CD4-positive, CD25-positive, alpha-beta regulatory T cell (primary cell): ENCODE measurements at regions not wholly inside any gene's neighbourhood (a gene's known extent, or its start where the extent isn't known, plus 50 kb on each side); places are given as distances from the start of the nearest gene placed in this dataset.

Source experiments
- ATAC-seq, 2 donors: fragments of 150-1000 bp; cut with Tn5 transposase; one replicate each; pipeline ENCODE4 v1.10.0; 2021; ENCODE audit warnings: low read depth in 2 of 2, moderate number of reproducible peaks in 2 of 2, moderate library complexity in 1 of 2
- DNase-seq, 3 donors: peaks; one replicate each; pipeline versions ENCODE4 v3.0.0 to v3.0.0-alpha.2; 2012 to 2022; ENCODE audit warnings: mixed read lengths in 1 of 3
- H3K27ac ChIP-seq: one replicate; pipeline ENCODE4 v1.7.0; 2013; ENCODE audit warnings: mild to moderate bottlenecking, low read length; ENCODE audit not compliant: insufficient read depth, poor library complexity, severe bottlenecking
- H3K27me3 ChIP-seq: one replicate; pipeline ENCODE4 v1.7.0; 2013; ENCODE audit warnings: low read length; ENCODE audit not compliant: control insufficient read depth, insufficient read depth
- H3K36me3 ChIP-seq: one replicate; pipeline ENCODE4 v1.7.0; 2013; ENCODE audit warnings: mild to moderate bottlenecking, low read length, moderate library complexity; ENCODE audit not compliant: control insufficient read depth, insufficient read depth
- H3K4me1 ChIP-seq: 2 replicates; pipeline ENCODE4 v1.7.0; 2013; ENCODE audit warnings: mild to moderate bottlenecking, low read length; ENCODE audit not compliant: insufficient read depth, control insufficient read depth, poor library complexity, severe bottlenecking
- H3K4me3 ChIP-seq: one replicate; pipeline ENCODE4 v1.7.0; 2013; ENCODE audit warnings: low read depth, mild to moderate bottlenecking, low read length, moderate library complexity
- H3K9me3 ChIP-seq, 2 experiments: 1 replicate in 1 of 2; 2 replicates in 1 of 2; pipeline ENCODE4 v1.7.0; 2013; ENCODE audit warnings: low read length in 2 of 2, mild to moderate bottlenecking in 1 of 2, moderate library complexity in 1 of 2; ENCODE audit not compliant: control insufficient read depth in 2 of 2
- H3K27ac Mint-ChIP-seq, 3 donors: one replicate each; pipeline ENCODE4 v1.8.0; 2020 to 2022; ENCODE audit warnings: mild to moderate bottlenecking in 3 of 3, mixed read lengths in 3 of 3, moderate library complexity in 2 of 3
- H3K27me3 Mint-ChIP-seq: one replicate; pipeline ENCODE4 v1.8.0; 2022; ENCODE audit warnings: mild to moderate bottlenecking, mixed read lengths
- H3K36me3 Mint-ChIP-seq: one replicate; pipeline ENCODE4 v1.8.0; 2020; ENCODE audit warnings: mixed read lengths
- H3K4me1 Mint-ChIP-seq, 4 donors: one replicate each; pipeline ENCODE4 v1.8.0; 2020 to 2022; ENCODE audit warnings: mixed read lengths in 4 of 4, mild to moderate bottlenecking in 1 of 4
- H3K4me3 Mint-ChIP-seq, 4 donors: one replicate each; pipeline ENCODE4 v1.8.0; 2020 to 2022; ENCODE audit warnings: mild to moderate bottlenecking in 4 of 4, mixed read lengths in 4 of 4, moderate library complexity in 3 of 4
- H3K9me3 Mint-ChIP-seq, 7 donors: one replicate each; pipeline ENCODE4 v1.8.0; 2020 to 2022; ENCODE audit warnings: mixed read lengths in 7 of 7, mild to moderate bottlenecking in 3 of 7, moderate library complexity in 2 of 7

DNA sequence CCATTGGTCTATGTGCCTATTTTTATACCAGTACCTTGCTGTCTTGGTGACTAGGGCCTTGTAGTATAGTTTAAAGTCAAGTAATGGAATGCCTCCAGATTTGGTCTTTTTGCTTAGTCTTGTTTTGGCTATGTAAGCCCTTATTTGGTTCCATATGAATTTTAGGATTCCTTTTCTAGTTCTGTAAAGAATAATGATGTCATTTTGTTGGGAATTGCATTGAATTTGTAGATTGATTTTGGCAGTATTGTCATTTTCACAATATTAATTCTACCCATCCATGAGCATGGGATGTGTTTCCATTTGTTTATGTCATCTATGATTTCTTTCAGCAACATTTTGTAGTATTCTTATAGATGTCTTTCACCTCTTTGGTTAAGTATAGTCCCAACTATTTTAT is 96.4 kb upstream of the PAK5 start:
- peaks cover 0 to 3% (median 0%) of the 10 kb centered on the region in 7 donors for H3K9me3 Mint-ChIP-seq
- no peak for ATAC-seq
- no peaks in the 10 kb centered on the region for H3K4me1 Mint-ChIP-seq

DNA sequence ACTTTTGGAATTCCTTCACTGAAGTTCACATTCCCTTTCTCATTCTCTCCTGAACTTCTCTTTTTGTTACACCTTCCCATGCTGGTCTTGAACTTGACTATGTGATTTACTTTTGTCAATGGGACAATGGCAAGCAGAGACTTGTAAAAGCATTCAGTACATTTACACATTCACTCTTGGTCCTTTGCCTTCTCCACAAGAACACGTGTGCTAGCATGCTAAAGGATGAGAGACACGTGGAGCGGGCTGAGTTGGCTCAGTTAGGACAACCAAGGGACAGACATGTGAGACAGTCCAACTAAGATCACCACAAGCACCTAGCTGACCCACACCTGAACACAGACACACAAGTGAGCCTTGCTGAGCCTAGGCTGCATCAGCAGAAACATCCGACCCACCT is 91.3 kb upstream of the PAK5 start:
- Histone ChIP-seq H3K27me3 (no peaks in the 10 kb centered on the region), H3K9me3 (no peaks in the 10 kb centered on the region), H3K4me3 (no peak overlapping the region), H3K27ac (no peak overlapping the region), H3K4me1 (no peaks in the 10 kb centered on the region), H3K36me3 (no peaks in the 10 kb centered on the region)
- no peaks in the 10 kb centered on the region for H3K36me3 Mint-ChIP-seq
- no peak overlapping the region for H3K4me3 Mint-ChIP-seq
- H3K27ac Mint-ChIP-seq, result no peak overlapping the region
- no peaks in the 10 kb centered on the region for H3K4me1 Mint-ChIP-seq
- DNase-seq (no peak), ATAC-seq (no peak)
- H3K27me3 Mint-ChIP-seq, result no peaks in the 10 kb centered on the region
- H3K9me3 Mint-ChIP-seq, result peaks cover 0 to 2% (median 0%) of the 10 kb centered on the region in 7 donors

More for the DNA sequence above, 96.4 kb upstream of the PAK5 start:
- Histone ChIP-seq H3K36me3 (no peaks in the 10 kb centered on the region), H3K27ac (no peak overlapping the region), H3K9me3 (no peaks in the 10 kb centered on the region), H3K27me3 (no peaks in the 10 kb centered on the region), H3K4me1 (no peaks in the 10 kb centered on the region), H3K4me3 (no peak overlapping the region)
- DNase-seq, result no peak
- Mint-ChIP-seq H3K27me3 (no peaks in the 10 kb centered on the region), H3K27ac (no peak overlapping the region), H3K4me3 (no peak overlapping the region), H3K36me3 (no peaks in the 10 kb centered on the region)

DNA sequence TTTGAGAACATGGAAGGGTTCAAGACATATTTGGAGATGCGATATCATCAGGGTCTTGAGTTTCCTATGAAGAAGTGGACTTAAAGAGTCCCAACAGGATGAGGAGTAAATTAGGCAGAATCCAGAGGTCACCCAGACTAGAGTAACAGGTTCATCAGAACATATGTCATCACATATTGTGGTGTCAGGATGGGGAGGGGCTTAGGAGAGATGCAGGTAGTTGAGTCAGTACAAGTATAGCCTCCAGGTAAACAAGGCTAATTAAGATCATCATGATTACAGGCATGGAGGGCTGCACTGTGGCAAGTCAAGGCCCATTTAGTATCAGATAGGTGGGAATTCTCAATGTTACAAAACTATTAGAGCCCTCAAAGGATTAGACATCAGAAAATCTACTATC is 90.1 kb upstream of the PAK5 start:
- Mint-ChIP-seq H3K36me3 (no peaks in the 10 kb centered on the region), H3K27ac (no peak overlapping the region), H3K4me1 (no peaks in the 10 kb centered on the region), H3K4me3 (no peak overlapping the region), H3K27me3 (no peaks in the 10 kb centered on the region), H3K9me3 (peaks cover 0 to 2% (median 0%) of the 10 kb centered on the region in 7 donors)
- Histone ChIP-seq H3K27ac (no peak overlapping the region), H3K27me3 (no peaks in the 10 kb centered on the region), H3K36me3 (no peaks in the 10 kb centered on the region), H3K4me3 (no peak overlapping the region), H3K9me3 (no peaks in the 10 kb centered on the region), H3K4me1 (no peaks in the 10 kb centered on the region)
- ATAC-seq, result no peak
- no peak for DNase-seq

DNA sequence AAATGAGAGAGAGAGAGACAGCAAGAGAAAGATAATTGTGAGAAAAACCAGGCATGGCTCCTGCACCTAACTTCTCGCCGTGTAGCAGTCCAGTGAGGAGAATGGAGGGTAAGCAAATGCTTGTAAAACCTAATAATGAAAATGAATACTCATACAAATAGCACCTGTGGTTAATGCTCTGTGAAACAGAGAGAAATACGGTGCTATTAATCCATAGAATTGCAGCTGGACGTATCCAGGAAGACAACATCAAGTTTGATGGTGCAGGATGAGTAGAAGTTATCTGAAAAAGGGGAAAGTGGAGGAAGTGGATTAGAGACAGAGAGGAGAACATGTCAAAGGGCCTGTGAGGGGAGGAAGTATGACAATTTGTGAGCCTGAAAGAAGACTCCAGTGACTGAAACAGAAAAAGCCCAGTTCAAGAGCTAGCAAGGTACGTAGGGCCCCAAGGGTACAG is 89.4 kb upstream of the PAK5 start:
- no peaks in the 10 kb centered on the region for H3K36me3 Mint-ChIP-seq
- no peak overlapping the region for H3K4me3 ChIP-seq

DNA sequence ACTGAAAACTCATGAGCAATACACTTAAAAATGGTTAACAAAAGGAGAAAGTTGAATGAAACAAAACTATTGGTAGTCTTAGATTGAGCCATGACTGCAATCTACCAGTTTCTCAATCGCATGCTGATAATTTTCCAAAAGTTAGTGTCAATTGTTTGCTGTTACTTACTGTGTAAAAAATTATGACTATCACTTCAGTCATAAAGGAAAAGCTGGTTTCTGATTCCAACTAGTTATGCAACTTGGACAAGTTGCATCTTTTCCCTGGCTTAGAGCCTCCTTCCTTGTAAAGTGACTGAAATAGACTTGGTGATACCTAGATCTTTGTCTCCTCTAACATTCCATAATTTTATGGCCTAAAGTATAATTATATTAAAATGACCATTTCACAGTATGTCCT is 88.3 kb upstream of the PAK5 start:
- Mint-ChIP-seq H3K27ac (no peak overlapping the region), H3K27me3 (no peaks in the 10 kb centered on the region), H3K36me3 (no peaks in the 10 kb centered on the region), H3K9me3 (peaks cover 0 to 2% (median 0%) of the 10 kb centered on the region in 7 donors), H3K4me1 (no peaks in the 10 kb centered on the region), H3K4me3 (no peak overlapping the region)
- Histone ChIP-seq H3K36me3 (no peaks in the 10 kb centered on the region), H3K4me3 (no peak overlapping the region), H3K4me1 (no peaks in the 10 kb centered on the region), H3K27me3 (no peaks in the 10 kb centered on the region), H3K9me3 (no peaks in the 10 kb centered on the region), H3K27ac (no peak overlapping the region)
- ATAC-seq, result no peak
- no peak for DNase-seq

More for the DNA sequence above, 89.4 kb upstream of the PAK5 start:
- Histone ChIP-seq H3K27ac (no peak overlapping the region), H3K27me3 (no peaks in the 10 kb centered on the region), H3K9me3 (no peaks in the 10 kb centered on the region), H3K36me3 (no peaks in the 10 kb centered on the region), H3K4me1 (no peaks in the 10 kb centered on the region)
- Mint-ChIP-seq H3K27ac (no peak overlapping the region), H3K4me3 (no peak overlapping the region), H3K4me1 (no peaks in the 10 kb centered on the region), H3K9me3 (peaks cover 0 to 2% (median 0%) of the 10 kb centered on the region in 7 donors), H3K27me3 (no peaks in the 10 kb centered on the region)
- ATAC-seq (no peak), DNase-seq (no peak)

DNA sequence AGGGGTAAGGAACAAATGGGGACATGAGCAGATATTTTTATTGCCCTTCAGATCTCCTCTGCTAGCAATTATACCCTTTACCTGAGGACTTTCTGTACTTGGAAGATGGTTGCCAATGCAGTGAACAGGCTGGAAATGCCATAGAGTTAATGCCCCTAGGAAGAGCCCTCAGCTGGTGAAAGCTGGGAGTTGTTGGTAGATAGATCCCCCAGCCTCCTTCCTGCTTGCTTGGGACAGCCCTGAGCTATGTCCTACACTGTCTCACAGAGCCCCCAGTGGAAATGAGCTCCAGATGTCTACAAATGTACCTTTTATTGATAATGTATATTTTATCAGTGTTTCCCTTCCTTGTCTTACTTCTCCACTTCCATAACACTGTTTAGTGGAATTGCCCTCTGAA is 87.6 kb upstream of the PAK5 start:
- no peak for ATAC-seq
- Mint-ChIP-seq H3K4me1 (no peaks in the 10 kb centered on the region), H3K27ac (no peak overlapping the region), H3K9me3 (peaks cover 0 to 2% (median 0%) of the 10 kb centered on the region in 7 donors), H3K36me3 (no peaks in the 10 kb centered on the region), H3K27me3 (no peaks in the 10 kb centered on the region), H3K4me3 (no peak overlapping the region)
- DNase-seq, result no peak
- no peak overlapping the region for H3K4me3 ChIP-seq
- no peaks in the 10 kb centered on the region for H3K9me3 ChIP-seq
- no peak overlapping the region for H3K27ac ChIP-seq
- no peaks in the 10 kb centered on the region for H3K27me3 ChIP-seq
- H3K36me3 ChIP-seq, result no peaks in the 10 kb centered on the region
- no peaks in the 10 kb centered on the region for H3K4me1 ChIP-seq

DNA sequence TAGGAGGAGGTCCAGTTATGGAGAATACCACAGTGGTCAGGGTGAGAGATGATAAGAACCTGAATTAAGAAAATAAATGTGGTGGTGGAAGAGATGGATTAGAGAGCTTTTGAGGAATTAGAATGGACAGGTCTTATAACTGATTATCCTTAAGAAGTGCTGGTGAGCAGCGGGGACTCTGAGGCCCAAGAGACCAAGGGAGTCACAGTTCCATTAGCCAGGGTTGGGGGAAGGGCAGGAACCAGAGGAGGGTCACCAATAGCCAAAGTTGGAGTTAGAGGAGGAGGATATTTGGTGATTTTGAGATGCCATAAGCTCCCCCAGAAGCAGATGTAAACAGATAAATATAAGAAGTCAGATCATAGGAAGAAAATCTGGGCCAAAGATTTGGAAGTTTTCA is 87.1 kb upstream of the PAK5 start:
- H3K9me3 ChIP-seq, result no peaks in the 10 kb centered on the region
- H3K9me3 Mint-ChIP-seq, result peaks cover 0 to 2% (median 0%) of the 10 kb centered on the region in 7 donors
- H3K4me3 ChIP-seq, result no peak overlapping the region
- no peaks in the 10 kb centered on the region for H3K4me1 Mint-ChIP-seq
- H3K27me3 ChIP-seq, result no peaks in the 10 kb centered on the region
- ATAC-seq, result no peak
- no peak overlapping the region for H3K27ac ChIP-seq
- no peak overlapping the region for H3K4me3 Mint-ChIP-seq
- H3K36me3 ChIP-seq, result no peaks in the 10 kb centered on the region
- no peaks in the 10 kb centered on the region for H3K27me3 Mint-ChIP-seq
- no peak overlapping the region for H3K27ac Mint-ChIP-seq
- no peaks in the 10 kb centered on the region for H3K4me1 ChIP-seq
- DNase-seq, result no peak
- no peaks in the 10 kb centered on the region for H3K36me3 Mint-ChIP-seq

DNA sequence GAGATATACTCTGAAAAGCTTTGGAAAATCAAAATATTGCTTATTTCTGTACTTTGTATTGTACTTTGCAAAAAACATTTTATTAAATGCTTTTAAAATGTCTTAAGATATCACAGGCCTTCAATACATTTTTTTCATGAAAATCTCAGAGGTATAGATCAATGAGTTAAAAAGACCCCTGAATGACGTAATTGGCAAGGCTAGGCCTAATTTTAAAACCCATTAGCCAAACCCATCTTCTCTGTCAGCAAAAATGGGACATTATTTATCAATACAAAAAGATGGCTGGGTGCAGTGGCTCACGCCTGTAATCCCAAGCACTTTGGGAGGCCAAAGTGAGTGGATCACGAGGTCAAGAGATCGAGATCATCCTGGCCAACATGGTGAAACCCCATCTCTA is 84.8 kb upstream of the PAK5 start:
- DNase-seq (no peak), ATAC-seq (no peak)
- Mint-ChIP-seq H3K9me3 (no peaks in the 10 kb centered on the region), H3K4me3 (no peak overlapping the region), H3K4me1 (no peaks in the 10 kb centered on the region), H3K36me3 (no peaks in the 10 kb centered on the region), H3K27ac (no peak overlapping the region), H3K27me3 (no peaks in the 10 kb centered on the region)
- H3K9me3 ChIP-seq, result no peaks in the 10 kb centered on the region
- no peak overlapping the region for H3K4me3 ChIP-seq
- H3K27me3 ChIP-seq, result no peaks in the 10 kb centered on the region
- H3K4me1 ChIP-seq, result no peaks in the 10 kb centered on the region
- H3K36me3 ChIP-seq, result no peaks in the 10 kb centered on the region
- H3K27ac ChIP-seq, result no peak overlapping the region
